ENCODE measurements at regions not wholly inside any gene's neighbourhood (a gene's known extent, or its start where the extent isn't known, plus 50 kb on each side); places are given as distances from the start of the nearest gene placed in this dataset.

GRCh38 chr10:44089671-44090070 lies 295.2 kb downstream of the CXCL12 start:
- TF ChIP-seq, protein P1, sequence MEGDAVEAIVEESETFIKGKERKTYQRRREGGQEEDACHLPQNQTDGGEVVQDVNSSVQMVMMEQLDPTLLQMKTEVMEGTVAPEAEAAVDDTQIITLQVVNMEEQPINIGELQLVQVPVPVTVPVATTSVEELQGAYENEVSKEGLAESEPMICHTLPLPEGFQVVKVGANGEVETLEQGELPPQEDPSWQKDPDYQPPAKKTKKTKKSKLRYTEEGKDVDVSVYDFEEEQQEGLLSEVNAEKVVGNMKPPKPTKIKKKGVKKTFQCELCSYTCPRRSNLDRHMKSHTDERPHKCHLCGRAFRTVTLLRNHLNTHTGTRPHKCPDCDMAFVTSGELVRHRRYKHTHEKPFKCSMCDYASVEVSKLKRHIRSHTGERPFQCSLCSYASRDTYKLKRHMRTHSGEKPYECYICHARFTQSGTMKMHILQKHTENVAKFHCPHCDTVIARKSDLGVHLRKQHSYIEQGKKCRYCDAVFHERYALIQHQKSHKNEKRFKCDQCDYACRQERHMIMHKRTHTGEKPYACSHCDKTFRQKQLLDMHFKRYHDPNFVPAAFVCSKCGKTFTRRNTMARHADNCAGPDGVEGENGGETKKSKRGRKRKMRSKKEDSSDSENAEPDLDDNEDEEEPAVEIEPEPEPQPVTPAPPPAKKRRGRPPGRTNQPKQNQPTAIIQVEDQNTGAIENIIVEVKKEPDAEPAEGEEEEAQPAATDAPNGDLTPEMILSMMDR (IDR thresholded peaks at IDR 0.05): no peak
- no peak for TF ChIP-seq POLR2A (IDR thresholded peaks at IDR 0.05)
